ENCODE measurements at regions not wholly inside any gene's neighbourhood (a gene's known extent, or its start where the extent isn't known, plus 50 kb on each side); places are given as distances from the start of the nearest gene placed in this dataset.
"Not testable (repeated sequence)": the region's sequence is repeated elsewhere in the genome, so short reads cannot be mapped to it uniquely, and the experiment has no call there.

DNA sequence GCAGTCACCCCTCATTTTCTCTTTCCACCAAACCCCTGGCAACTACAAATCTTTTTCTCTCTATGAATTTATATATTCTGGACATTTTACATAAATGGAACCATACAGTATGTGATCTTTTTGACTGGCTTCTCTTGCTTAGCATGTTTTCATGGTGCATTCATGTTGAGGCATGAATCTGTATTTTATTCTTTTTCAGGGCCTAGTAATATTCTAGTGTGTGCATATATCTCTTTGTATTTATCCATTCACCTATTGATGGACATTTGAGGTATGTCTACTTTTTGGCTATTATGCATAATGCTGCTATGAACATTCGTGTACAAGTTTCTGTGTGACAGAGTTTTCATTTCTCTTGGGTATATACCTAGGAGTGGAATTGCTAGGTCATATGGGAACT is 78.2 kb downstream of the HACD1 start:
- no peak for DNase-seq

DNA sequence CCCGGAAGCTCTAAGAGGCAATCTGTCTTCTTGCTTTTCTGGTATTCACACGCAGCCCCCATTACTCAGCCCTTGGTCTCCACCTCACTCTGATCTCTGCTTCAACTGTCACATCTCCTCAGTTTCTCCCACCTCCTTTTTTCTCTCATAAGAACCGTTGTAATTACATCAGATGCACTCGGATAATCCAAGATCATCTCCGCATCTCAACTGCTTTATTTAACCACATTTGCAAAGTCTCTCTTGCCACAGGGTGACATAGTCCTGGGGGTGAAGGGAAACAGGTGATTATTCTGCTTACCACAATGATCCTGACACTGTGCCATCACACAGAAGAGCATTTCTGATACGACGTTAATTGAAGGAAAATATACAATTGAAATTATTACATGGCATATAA is 79.9 kb downstream of the HACD1 start:
- DNase-seq: no peak

DNA sequence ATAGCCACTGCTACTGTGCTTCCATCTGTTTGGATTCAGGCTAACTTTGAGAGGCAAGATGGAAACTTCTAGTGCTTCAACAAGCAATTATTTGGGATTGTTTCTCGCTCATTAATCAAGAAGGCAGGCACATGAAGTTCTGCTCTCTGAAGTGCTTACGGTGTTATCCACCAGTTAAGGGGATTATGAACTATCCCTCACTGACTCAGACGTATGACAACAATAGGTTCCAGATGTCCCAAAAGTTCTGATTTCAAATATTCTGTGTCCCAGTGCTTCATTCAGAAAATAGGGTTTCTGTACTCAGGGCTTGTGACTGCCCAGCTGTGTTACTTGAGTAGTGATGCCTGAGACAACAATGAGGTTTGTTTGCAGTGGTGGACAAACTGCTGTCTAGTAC is 81.0 kb downstream of the HACD1 start:
- no peak for DNase-seq

DNA sequence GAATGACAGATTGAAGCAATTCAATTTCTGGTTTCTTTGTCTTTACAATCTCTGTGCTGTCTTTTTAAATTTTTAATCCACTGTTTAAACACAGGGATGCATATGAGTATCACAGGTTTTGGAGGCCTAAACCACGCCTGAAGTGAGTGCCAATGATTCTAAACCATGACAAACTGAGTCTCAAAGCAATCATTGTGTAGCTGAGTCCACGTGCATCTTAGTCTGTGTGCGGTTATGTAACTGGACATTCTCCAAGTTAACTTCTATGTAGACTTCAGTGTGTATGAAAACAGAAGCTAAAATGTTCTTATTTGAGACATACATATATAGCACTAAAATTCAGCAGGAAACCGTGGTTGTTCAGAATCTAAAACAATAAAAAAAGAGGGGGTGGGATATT is 79.3 kb upstream of the ST8SIA6 start:
- no peak for DNase-seq

DNA sequence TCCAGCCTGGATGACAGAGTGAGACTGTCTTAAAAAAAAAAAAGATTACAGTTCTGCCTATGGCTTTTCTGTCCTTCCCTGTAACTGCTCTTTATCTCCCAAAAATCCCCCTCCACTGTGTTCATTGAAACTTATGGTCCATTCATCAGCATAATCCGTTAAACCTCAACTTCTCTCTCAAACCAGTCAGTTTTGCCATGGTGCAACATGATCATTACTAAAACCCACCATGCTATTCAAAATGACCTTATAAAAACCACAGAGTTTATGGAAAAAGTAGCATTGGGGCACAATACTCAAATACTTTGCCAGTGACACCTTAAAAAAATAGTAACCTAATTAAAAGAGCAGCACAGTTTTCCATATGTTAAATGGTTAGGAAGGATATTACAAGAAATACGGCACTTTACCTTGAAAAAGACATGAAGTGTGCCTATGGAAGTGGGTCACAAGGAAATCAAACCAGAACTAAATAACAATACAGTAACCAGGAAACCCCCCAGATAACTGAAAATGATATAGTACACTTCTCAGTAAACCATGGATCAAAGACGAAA is 74.0 kb upstream of the ST8SIA6 start:
- no peak for DNase-seq

DNA sequence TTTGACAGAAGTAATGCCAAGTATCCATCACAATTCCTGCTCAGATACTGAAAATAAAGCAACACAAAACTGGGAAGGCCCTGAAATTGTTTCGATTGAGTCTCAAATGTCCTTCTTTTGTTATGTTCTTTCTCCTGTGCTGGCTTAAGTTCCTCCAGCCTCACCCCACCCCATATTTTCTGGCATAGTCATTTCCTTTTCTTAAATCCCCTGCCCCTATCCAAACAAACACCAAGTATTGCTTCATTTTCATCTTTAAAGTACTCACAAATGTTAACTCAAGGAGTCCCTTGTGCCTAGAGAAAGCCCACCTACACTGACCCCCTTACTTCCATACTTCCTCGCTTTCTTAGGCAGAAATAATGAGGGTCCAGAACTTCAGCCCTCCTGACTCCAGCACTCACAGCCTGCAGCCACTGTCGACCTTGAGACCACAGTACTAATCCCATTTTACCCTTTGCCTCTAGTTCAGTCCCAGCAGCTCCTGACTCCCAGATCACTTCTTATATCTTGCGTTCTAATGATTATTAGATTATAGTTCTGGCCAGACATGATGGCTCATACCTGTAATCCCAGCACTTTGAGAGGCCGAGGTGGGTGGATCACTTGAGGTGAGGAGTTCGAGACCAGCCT is 73.2 kb upstream of the ST8SIA6 start:
- DNase-seq: no peak

DNA sequence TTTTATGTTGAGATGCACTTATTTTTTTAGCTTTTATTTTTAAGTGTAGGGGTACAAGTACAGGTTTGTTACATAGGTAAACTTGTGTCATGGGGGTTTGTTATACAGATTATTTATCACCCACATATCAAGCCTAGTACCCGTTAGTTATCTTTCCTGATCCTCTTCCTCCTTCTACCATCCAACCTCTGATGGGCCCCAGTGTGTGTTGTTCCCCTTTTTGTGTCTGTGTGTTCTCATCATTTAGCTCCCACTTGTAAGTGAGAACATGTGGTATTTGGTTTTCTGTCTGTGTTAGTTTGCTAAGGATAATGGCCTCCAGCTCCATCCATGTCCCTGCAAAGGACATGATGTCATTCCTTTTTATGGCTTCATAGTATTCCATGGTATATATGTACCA is 72.2 kb upstream of the ST8SIA6 start:
- not testable (repeated sequence) for DNase-seq

DNA sequence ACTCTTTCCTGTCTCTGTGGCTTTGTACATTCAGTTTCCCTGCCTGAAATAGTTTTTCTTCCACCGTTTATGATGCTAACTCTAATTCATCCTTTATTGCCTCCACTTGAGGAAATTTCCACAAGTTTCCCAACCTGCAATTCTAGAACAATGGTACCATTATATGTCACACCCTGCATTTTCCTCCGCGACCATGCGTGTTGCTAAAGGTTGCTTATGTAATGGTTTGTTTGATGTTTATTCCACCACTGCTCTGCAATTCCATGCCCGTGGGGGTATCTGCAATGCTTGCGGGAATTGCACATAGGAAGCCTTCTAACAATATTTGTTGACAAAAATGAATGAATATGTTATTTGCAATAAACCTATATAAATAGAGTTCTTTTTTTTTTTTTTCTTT is 69.5 kb upstream of the ST8SIA6 start:
- no peak for DNase-seq

DNA sequence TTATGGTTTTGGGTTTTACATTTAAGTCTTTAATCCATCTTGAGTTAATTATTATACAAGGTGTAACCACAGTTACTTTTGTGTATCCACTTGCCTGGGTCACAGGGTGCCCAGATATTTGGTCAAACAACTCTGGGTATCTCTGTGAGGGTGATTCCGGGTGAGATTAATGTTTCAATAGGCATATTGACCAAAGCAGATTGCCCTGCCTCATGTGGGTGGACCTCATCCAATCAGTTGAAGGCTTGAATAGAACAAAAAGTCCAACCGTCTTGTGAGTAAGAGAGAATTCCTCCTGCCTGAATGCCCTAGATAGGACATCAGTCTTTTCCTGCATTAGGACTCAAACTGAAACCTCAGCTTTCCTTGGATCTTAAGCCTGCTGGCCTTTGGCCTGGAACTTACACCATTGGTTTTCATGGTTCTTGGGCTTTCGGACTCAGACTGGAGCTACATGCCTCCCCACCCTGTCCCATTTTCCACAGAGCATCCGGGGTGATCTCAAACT is 68.9 kb upstream of the ST8SIA6 start:
- no peak for DNase-seq

DNA sequence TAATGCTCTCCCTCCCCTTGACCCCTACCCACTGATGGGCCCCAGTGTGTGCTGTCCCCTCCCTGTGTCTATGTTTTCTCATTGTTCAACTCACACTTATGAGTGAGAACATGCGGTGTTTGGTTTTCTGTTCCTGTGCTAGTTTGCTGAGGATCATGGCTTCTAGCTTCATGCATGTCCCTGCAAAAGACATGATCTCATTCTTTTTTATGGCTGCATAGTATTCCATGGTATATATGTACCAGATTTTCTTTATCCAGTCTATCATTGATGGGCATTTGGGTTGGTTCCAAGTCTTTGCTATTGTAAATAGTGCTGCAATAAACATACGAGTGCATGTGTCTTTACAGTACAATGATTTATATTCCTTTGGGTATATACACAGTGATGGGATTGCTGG is 67.9 kb upstream of the ST8SIA6 start:
- not testable (repeated sequence) for DNase-seq

DNA sequence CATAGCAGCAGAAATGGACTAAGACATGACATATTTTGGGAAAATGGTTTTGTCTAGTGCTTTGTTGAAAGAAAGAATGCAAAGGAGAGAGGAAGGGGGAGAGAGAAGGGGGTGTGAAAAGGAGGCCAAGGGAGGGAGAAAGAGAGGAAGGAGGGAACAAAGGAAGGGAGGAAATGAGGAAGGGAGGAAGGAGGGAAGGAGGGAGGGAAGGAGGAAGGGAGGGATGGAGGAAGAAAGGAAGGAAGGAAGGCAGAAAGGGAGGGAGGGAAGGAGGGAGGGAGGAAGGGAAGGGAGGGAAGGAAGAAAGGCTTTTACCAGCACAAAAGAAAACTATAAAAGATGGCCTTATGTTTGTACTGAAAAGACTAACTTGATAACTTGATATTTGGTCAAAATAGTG is 65.1 kb upstream of the ST8SIA6 start:
- DNase-seq: no peak

DNA sequence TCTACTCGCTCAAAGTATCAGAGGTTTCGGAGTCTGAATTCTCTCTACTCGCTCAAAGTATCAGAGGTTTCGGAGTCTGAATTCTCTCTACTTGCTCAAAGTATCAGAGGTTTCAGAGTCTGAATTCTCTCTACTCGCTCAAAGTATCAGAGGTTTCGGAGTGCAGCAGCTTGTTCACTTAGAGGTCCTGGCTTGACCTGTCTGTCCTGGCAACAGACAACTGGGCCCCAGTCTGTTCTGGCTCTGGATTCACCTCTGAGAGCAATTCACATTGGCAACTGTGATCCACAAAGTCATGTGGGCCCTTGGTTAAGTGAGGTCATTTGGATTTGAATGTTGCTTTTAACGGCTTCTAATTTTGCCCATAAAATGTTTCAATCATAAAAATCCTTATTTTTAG is 63.9 kb upstream of the ST8SIA6 start:
- no peak for DNase-seq

DNA sequence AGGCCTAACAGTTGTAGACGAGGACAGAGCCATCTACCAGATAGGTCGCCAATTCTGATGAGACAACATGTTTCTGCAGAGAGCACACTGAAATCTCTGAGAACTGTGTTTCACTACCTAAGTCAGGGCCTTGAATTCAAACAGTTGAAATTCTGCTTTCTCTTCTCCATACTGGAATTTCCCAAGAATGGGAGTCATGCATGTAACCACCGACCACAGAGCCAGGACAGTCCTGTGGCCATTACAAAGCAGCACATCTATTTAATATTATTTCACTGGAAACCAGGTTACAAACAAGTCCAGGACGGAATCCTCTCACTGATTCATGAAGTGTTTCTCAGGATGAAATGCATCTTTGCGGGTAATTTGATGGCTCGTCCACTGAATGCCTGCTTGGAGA is 62.0 kb upstream of the ST8SIA6 start:
- no peak for DNase-seq

DNA sequence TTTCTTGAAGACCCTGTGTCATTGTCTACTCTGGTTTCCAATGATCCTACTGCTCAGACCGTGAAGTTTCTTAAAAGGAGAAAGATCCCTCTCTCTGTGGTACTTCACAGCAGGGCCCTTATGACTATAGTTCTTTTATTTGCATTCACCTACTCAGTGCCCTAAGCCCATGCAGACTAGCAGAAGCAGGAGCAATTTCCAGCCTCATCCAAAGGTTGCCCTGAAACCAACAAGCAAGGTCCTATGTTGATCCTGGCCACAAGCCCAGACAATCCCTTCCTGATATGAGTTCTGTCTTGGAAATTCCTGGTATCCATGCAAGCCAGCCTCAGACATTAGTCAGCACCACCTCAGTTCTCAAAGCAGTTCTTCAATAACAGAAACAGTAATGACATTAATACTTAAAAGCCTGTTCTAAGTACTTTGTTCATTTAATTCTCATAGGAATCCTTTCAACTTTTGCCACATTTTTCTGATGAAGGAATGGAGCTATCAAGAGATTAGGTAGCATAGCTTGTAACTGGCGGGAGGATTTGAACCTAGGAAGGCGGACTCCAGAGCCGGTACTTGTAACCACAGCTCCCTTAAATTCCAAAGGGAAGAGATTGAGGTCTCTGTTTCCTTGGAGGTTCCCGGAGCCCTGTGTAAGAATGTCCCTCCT is 58.1 kb upstream of the ST8SIA6 start:
- DNase-seq: no peak

DNA sequence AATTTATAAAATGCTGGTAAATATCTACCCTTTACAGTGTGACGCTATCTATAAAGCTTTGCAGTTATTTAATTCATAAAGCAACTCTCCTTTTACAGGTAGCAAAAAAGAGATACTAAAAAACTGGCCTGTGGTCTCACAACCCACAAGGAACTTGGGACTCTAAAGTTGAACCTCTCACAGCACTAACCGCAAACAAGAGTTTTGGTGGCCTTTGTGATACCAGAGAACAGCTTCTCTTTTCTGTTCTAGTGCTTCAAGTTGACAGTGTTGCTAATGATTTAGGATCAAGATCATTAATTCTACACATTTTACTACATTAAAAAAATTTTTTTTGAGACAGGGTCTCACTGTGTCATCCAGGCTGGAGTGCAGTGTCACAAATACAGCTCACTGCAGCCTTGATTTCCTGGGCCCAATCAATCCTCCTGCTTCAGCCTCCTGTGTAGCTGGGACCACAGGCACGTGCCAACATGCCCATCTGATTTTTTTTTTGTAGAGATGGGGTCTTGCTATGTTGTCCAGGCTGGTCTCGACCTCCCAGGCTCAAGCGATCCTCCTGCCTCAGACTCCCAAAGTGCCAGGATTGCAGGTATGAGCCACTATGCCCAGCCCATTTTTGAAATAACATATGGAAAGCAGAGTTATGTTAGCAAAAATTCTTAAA is 56.0 kb upstream of the ST8SIA6 start:
- DNase-seq: peak; percentile 17 to 39

DNA sequence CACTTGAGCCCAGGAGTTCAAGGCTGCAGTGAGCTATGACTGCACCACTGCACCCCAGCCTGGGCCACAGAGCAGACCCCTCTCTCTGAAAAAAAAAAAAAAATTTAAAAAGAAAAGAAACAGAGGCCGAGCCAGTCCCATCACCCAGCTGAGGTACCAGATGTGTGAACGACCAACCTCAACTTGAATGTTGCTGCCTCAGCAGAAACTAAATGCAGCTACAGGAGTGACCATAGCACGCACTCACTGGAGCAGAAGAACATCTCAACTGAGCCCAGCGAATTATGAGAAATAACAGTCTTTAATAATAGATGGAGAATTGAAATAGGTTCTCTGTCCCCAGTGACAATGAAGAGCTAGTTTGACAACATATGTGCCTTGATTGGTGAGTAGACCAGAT is 53.1 kb upstream of the ST8SIA6 start:
- no peak for DNase-seq

DNA sequence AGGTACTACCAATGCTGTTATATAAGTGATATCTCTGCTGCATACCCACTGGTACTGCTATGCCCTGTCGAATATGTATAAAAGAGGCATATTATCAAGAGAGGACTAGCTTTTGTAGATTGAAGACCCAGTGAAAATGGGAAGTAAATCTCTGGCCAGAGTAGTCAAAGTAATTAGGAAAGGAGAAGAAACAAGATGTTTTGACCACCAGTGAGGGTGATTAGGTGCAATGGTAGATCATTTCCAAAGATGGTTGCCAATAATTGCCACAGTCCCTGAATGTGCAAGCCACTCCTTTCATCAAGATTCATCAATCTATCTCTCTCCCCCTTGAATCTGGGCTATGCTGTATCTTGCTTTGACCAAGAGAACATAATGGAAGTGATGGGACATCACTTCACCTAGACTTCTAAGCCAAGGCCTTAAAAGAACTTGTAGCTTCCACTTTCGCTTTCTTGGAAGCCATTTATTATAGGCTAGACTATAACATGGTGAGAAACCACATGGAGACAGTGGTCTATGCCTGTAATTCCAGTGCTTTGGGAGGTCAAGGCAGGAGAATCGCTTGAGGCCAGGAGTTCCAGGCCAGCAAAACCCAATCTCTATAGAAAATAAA is 52.6 kb upstream of the ST8SIA6 start:
- peak in 1 of 2 donors; percentile 30 for DNase-seq

DNA sequence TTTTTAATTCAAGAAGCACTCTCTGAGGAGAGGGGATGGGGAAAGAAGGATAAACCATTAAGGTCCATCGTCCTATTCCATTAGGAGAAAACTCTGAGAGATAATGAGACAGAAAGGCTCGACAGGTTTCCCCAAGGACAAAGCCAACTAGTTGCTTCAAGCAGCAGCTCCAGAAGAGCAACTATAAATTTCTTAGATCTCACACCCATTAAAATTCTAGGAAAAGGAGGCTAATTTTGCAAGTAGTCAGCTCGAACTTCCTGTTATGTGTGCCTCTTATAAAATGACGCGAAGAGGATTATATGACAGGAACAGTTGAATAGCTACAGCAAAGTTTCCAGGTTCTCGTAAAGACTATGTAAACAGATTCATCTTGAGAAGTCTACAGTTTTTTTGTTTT is 52.0 kb upstream of the ST8SIA6 start:
- DNase-seq: peak in 1 of 2 donors; percentile 39

DNA sequence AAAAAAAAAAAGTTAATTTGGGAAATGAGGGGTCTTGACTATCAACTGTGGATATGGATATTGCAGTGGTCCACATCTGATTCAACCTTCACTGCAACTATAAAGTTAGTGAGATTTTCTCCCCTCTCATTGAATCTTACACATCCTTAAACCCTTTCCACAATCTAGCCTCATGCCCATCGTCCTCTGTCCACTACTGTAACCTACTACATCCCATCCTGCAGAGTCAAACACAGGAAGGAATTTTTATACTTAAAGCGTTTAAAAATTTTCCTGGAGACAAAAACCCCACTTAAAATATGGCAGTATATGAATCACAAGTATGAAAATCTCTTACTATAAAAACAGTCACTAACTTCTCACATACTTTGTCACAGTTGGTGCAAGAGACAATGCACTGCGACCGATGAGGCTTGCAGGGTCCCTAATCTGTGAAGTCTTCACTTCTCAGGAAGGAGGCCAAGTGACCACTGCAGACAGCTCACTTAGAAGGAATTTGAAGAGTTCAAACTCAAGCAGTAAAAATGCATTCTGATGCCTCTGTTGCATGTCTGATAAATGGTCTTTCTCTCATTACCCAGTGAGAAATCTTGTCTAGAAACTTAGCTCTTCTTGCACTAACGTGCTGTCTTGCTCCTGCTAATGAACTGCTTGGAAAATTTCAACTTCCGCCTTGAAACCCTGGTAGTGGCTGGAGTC is 50.3 kb upstream of the ST8SIA6 start:
- no peak for DNase-seq
